ENCODE measurements at regions not wholly inside any gene's neighbourhood (a gene's known extent, or its start where the extent isn't known, plus 50 kb on each side); places are given as distances from the start of the nearest gene placed in this dataset.

- Histone ChIP-seq H3K4me3 (no peak overlapping the region), H3K9me3 (ENCODE audit: insufficient read depth, low read depth) (no peaks in the 10 kb centered on the region), H3K27ac (no peak overlapping the region), H4K20me1 (ENCODE audit: insufficient read depth) (no peaks in the 10 kb centered on the region), H3K4me1 (replicated peaks; ENCODE audit: insufficient read depth) (no peaks in the 10 kb centered on the region), H3K27me3 (ENCODE audit: insufficient read depth, low read depth) (no peaks in the 10 kb centered on the region), H3K36me3 (ENCODE audit: low read depth) (no peaks in the 10 kb centered on the region), H3K9me2 (ENCODE audit: insufficient read depth) (no peaks in the 10 kb centered on the region), H3F3A (ENCODE audit: insufficient read depth, low read depth) (no peaks in the 10 kb centered on the region), H3K4me2 (no peak overlapping the region), H3K79me2 (ENCODE audit: low read depth) (no peaks in the 10 kb centered on the region), H2AFZ (no peak overlapping the region)
- no peak for DNase-seq
- intact Hi-C loops (cut with micrococcal nuclease; ENCODE audit: unreplicated experiment) = no loop called here
- TF ChIP-seq CTCF (conservative IDR thresholded peaks at IDR 0.05) = no peak
- TF ChIP-seq EZH2 (IDR thresholded peaks at IDR 0.05; ENCODE audit: low read depth) = no peak
- ChIA-PET CTCF (no interaction called here), POLR2A (ENCODE audit: unreplicated experiment) (no interaction called here)
- no TSS peak for BruUV-seq (replicated peaks)
Observed at GRCh38 chr2:125167820-125168219, 1142.7 kb downstream of the CNTNAP5 start.

GRCh38 chr2:125168442-125168841 lies 1143.4 kb downstream of the CNTNAP5 start:
- BruUV-seq (replicated peaks) = no TSS peak
- DNase-seq = no peak
- Histone ChIP-seq H3K27ac (no peak overlapping the region), H2AFZ (no peak overlapping the region), H3K9me2 (ENCODE audit: insufficient read depth) (no peaks in the 10 kb centered on the region), H3K4me2 (no peak overlapping the region), H3K36me3 (ENCODE audit: low read depth) (no peaks in the 10 kb centered on the region), H3F3A (ENCODE audit: insufficient read depth, low read depth) (no peaks in the 10 kb centered on the region), H3K4me1 (replicated peaks; ENCODE audit: insufficient read depth) (no peaks in the 10 kb centered on the region), H3K9me3 (ENCODE audit: insufficient read depth, low read depth) (no peaks in the 10 kb centered on the region), H3K27me3 (ENCODE audit: insufficient read depth, low read depth) (no peaks in the 10 kb centered on the region), H3K79me2 (ENCODE audit: low read depth) (no peaks in the 10 kb centered on the region), H3K4me3 (no peak overlapping the region), H4K20me1 (ENCODE audit: insufficient read depth) (no peaks in the 10 kb centered on the region)
- POLR2A ChIA-PET (ENCODE audit: unreplicated experiment) = no interaction called here
- intact Hi-C loops (cut with micrococcal nuclease; ENCODE audit: unreplicated experiment) = no loop called here
- CTCF ChIA-PET = no interaction called here
- TF ChIP-seq EZH2 (IDR thresholded peaks at IDR 0.05; ENCODE audit: low read depth) (no peak), CTCF (conservative IDR thresholded peaks at IDR 0.05) (no peak)

GRCh38 chr2:125169022-125169763 lies 1144.1 kb downstream of the CNTNAP5 start:
- CTCF ChIA-PET = no interaction called here
- no peaks in the 10 kb centered on the region for H3K4me1 ChIP-seq (replicated peaks; ENCODE audit: insufficient read depth)
- H4K20me1 ChIP-seq (ENCODE audit: insufficient read depth) = no peaks in the 10 kb centered on the region
- intact Hi-C loops (cut with micrococcal nuclease; ENCODE audit: unreplicated experiment) = no loop called here
- H3F3A ChIP-seq (ENCODE audit: insufficient read depth, low read depth) = no peaks in the 10 kb centered on the region
- no peak overlapping the region for H3K4me2 ChIP-seq
- H3K27me3 ChIP-seq (ENCODE audit: insufficient read depth, low read depth) = no peaks in the 10 kb centered on the region
- no peak for DNase-seq
- no peak overlapping the region; the same call in 1 of the 2 replicates for H2AFZ ChIP-seq
- BruUV-seq (replicated peaks) = no TSS peak
- H3K79me2 ChIP-seq (ENCODE audit: low read depth) = no peaks in the 10 kb centered on the region
- POLR2A ChIA-PET (ENCODE audit: unreplicated experiment) = no interaction called here
- H3K9me3 ChIP-seq (ENCODE audit: insufficient read depth, low read depth) = no peaks in the 10 kb centered on the region
- H3K9me2 ChIP-seq (ENCODE audit: insufficient read depth) = no peaks in the 10 kb centered on the region
- no peak for TF ChIP-seq CTCF (conservative IDR thresholded peaks at IDR 0.05)
- TF ChIP-seq EZH2 (IDR thresholded peaks at IDR 0.05; ENCODE audit: low read depth) = no peak
- H3K36me3 ChIP-seq (ENCODE audit: low read depth) = no peaks in the 10 kb centered on the region
- H3K27ac ChIP-seq = no peak overlapping the region
- H3K4me3 ChIP-seq = no peak overlapping the region

Measured in PC-9 (cell line).